Spinal cord (tissue), 9 donors: ENCODE measurements at regions not wholly inside any gene's neighbourhood (a gene's known extent, or its start where the extent isn't known, plus 50 kb on each side); places are given as distances from the start of the nearest gene placed in this dataset.
A peak's percentile ranks its signal among the peaks of the same experiment; 100 is the strongest.

ENCODE experiments used
- DNase-seq, 6 donors: peaks; one replicate each; pipeline versions ENCODE4 v3.0.0 to v3.0.0-alpha.2; 2013 to 2015; ENCODE audit warnings: low spot score in 6 of 6, low read depth in 4 of 6
- H3K27ac ChIP-seq: one replicate; pipeline ENCODE4 v1.5.1; 2013; ENCODE audit warnings: low read depth, low read length, control low read depth
- H3K27me3 ChIP-seq: one replicate; pipeline ENCODE4 v1.6.1; 2013; ENCODE audit warnings: low read length; ENCODE audit not compliant: control insufficient read depth, insufficient read depth
- H3K36me3 ChIP-seq: one replicate; pipeline ENCODE4 v1.6.1; 2013; ENCODE audit warnings: low read length; ENCODE audit not compliant: control insufficient read depth, insufficient read depth
- H3K4me1 ChIP-seq: one replicate; pipeline ENCODE4 v1.6.1; 2013; ENCODE audit warnings: low read length; ENCODE audit not compliant: control insufficient read depth, insufficient read depth
- H3K4me3 ChIP-seq: one replicate; pipeline ENCODE4 v1.5.1; 2013; ENCODE audit warnings: low read depth, low read length, control low read depth
- H3K9me3 ChIP-seq: one replicate; pipeline ENCODE4 v1.6.1; 2013; ENCODE audit warnings: low read length; ENCODE audit not compliant: control insufficient read depth, insufficient read depth
- WGBS: methylation state at CpG from one replicate; pipeline ENCODE4 v1.1.5; 2013; ENCODE audit warnings: missing lambda C conversion rate; ENCODE audit not compliant: insufficient coverage; 5-methylcytosine and 5-hydroxymethylcytosine counted together
- donor health status: healthy.

DNA sequence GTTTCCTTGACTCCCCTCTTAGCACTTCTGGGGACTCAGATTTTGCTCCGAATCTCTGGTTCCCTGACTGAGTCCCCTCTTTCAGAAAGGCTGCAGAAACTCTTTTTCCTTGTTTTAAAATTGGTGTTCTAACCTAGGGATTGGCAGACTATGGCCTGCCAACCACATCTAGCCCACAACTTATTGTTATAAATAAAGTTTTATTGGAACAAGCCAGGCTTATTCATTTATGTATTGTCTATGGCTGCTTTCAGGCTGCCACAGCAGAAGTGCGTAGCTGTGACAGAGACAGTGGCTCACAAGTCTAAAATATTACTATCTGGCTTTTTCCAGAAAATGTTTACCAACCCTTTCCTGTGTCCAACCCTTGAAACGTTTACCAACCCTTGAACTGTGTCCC lies 81.7 kb downstream of the IER5 start:
- 100% methylated on average over 1 of the region's 3 CpGs for WGBS

GRCh38 chr1:181172082-181172481 lies 83.6 kb downstream of the IER5 start:
- no peak overlapping the region for H3K4me3 ChIP-seq
- no peaks in the 10 kb centered on the region for H3K27me3 ChIP-seq
- WGBS: no CpG with 5 or more reads among the region's 1 CpG
- no peaks in the 10 kb centered on the region for H3K4me1 ChIP-seq
- peaks cover 1% of the 10 kb centered on the region for H3K9me3 ChIP-seq
- H3K27ac ChIP-seq: no peak overlapping the region
- no peak for DNase-seq
- H3K36me3 ChIP-seq: no peaks in the 10 kb centered on the region

More for the DNA sequence above, 81.7 kb downstream of the IER5 start:
- Histone ChIP-seq H3K4me1 (peaks cover 5% of the 10 kb centered on the region), H3K27me3 (no peaks in the 10 kb centered on the region), H3K27ac (no peak overlapping the region), H3K9me3 (peaks cover 1% of the 10 kb centered on the region), H3K36me3 (no peaks in the 10 kb centered on the region), H3K4me3 (no peak overlapping the region)
- DNase-seq: no peak

DNA sequence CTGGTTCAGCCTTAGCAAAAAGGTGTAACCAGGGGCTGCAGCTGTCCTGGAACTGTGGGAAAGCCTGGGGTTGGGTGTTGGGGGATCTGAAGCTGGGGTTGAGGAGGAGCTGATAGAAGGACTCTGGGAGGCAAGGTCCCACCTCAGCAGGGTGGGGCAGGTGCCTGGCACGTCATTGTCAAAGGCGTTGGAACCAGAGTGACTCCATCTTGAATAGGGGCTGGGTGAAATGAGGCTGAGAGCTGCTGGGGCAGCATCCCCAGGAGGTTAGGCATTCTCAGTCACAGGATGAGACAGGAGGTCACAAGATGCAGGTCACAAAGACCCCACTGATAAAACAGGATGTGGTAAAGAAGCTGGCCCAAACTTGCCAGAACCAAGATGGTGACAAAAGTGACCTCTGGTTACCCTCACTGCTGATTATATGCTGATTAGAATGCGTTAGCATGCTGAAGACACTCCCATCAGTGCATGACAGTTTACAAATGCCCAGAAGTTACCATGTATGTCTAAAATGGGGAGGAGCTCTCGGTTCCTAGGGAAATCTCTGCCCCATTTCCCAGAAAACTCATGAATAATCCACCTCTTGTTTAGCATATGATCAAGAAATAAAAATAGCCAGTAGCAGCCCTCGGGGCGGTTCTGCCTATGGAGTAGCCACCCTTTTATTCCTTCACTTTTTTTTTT lies 85.4 kb downstream of the IER5 start:
- Histone ChIP-seq H3K27ac (no peak overlapping the region), H3K36me3 (no peaks in the 10 kb centered on the region), H3K9me3 (peaks cover 1% of the 10 kb centered on the region), H3K4me3 (no peak overlapping the region), H3K4me1 (peaks cover 7% of the 10 kb centered on the region), H3K27me3 (no peaks in the 10 kb centered on the region)
- DNase-seq: no peak
- 96% methylated on average over 2 of the region's 6 CpGs for WGBS

GRCh38 chr1:181174861-181175260 lies 86.4 kb downstream of the IER5 start:
- DNase-seq: no peak
- no peaks in the 10 kb centered on the region for H3K36me3 ChIP-seq
- H3K4me1 ChIP-seq: peaks cover 17% of the 10 kb centered on the region
- no peak overlapping the region for H3K27ac ChIP-seq
- peaks cover 1% of the 10 kb centered on the region for H3K9me3 ChIP-seq
- 93% methylated on average over 3 of the region's 4 CpGs for WGBS
- H3K27me3 ChIP-seq: no peaks in the 10 kb centered on the region
- H3K4me3 ChIP-seq: no peak overlapping the region

DNA sequence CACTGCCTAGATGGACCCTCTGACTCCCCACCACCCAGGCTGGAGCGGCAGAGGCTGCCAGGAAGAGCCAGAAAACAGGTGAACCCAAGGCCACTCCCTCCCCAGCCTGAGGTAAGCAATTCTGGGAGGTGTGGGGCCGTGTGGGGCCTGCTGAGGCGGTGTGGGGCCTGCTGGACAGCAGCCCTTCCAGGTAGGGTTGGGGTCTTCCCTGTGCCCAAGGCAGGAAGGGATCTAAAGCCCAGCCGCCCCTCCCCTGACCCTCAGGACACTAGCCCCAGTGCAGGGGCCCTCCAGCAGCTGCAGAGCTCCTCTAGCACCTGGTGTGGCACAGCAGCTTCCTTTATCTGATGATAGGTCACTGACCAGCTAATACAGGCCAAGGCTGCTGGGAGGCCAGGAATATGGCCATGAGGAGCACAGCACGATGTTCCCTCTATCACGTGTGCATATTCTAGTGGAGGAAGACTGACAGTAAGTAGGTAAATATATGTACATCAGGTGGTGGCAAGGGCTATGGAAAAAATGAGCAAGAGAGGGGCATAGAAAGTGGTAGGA lies 86.9 kb downstream of the IER5 start:
- no peak for DNase-seq
- Histone ChIP-seq H3K36me3 (no peaks in the 10 kb centered on the region), H3K4me3 (no peak overlapping the region), H3K27me3 (no peaks in the 10 kb centered on the region), H3K9me3 (peaks cover 1% of the 10 kb centered on the region), H3K4me1 (peaks cover 22% of the 10 kb centered on the region), H3K27ac (no peak overlapping the region)
- 80% methylated on average over 6 of the region's 6 CpGs for WGBS

- Histone ChIP-seq H3K27me3 (no peaks in the 10 kb centered on the region), H3K36me3 (no peaks in the 10 kb centered on the region), H3K27ac (no peak overlapping the region), H3K9me3 (peaks cover 1% of the 10 kb centered on the region), H3K4me3 (no peak overlapping the region), H3K4me1 (peaks cover 28% of the 10 kb centered on the region)
- DNase-seq: no peak
- 90% methylated on average over 4 of the region's 5 CpGs for WGBS
These were observed 87.5 kb downstream of the IER5 start for GRCh38 chr1:181175955-181176354.

GRCh38 chr1:181178241-181178879 lies 89.9 kb downstream of the IER5 start:
- no peaks in the 10 kb centered on the region for H3K36me3 ChIP-seq
- no peak overlapping the region for H3K4me3 ChIP-seq
- peaks cover 2% of the 10 kb centered on the region for H3K27me3 ChIP-seq
- peak in 2 of 6 donors; percentile 22 to 75 for DNase-seq
- peaks cover 43% of the 10 kb centered on the region for H3K4me1 ChIP-seq
- H3K27ac ChIP-seq: no peak overlapping the region
- H3K9me3 ChIP-seq: no peaks in the 10 kb centered on the region
- WGBS: 37% methylated on average over 8 of the region's 9 CpGs

- Histone ChIP-seq H3K9me3 (no peaks in the 10 kb centered on the region), H3K36me3 (no peaks in the 10 kb centered on the region), H3K4me1 (peaks cover 43% of the 10 kb centered on the region), H3K27me3 (peaks cover 2% of the 10 kb centered on the region), H3K4me3 (no peak overlapping the region), H3K27ac (peak overlapping the region; percentile 73)
- no peak for DNase-seq
- 25% methylated on average over 4 of the region's 10 CpGs for WGBS
These were observed 90.9 kb downstream of the IER5 start for GRCh38 chr1:181179279-181179986.

GRCh38 chr1:181179987-181180365 lies 91.5 kb downstream of the IER5 start:
- WGBS: 5% methylated on average over 6 of the region's 6 CpGs
- H3K9me3 ChIP-seq: no peaks in the 10 kb centered on the region
- peak overlapping the region; percentile 73 for H3K27ac ChIP-seq
- H3K27me3 ChIP-seq: peaks cover 2% of the 10 kb centered on the region
- peak; percentile 77 to 97 (median 84) for DNase-seq
- H3K4me3 ChIP-seq: no peak overlapping the region
- H3K36me3 ChIP-seq: no peaks in the 10 kb centered on the region
- H3K4me1 ChIP-seq: peaks cover 43% of the 10 kb centered on the region
